HG03025 (cell line): ENCODE measurements at regions not wholly inside any gene's neighbourhood (a gene's known extent, or its start where the extent isn't known, plus 50 kb on each side); places are given as distances from the start of the nearest gene placed in this dataset.
"Not testable (repeated sequence)": the region's sequence is repeated elsewhere in the genome, so short reads cannot be mapped to it uniquely, and the experiment has no call there.

ENCODE experiments used
- ATAC-seq: cut with Tn5 transposase; IDR thresholded peaks from one replicate; pipeline ENCODE4 v1.9.1; 2021; ENCODE audit warnings: mild to moderate bottlenecking, moderate library complexity; ENCODE audit not compliant: unreplicated experiment, low FRiP score

GRCh38 chr1:96096613-96097321 is 624.8 kb upstream of the PTBP2 start:
- no peak for ATAC-seq

GRCh38 chr1:96104506-96104905 is 617.1 kb upstream of the PTBP2 start:
- ATAC-seq, result no peak

GRCh38 chr1:96104906-96105305 is 616.7 kb upstream of the PTBP2 start:
- ATAC-seq, result no peak

GRCh38 chr1:96116731-96117130 is 604.9 kb upstream of the PTBP2 start:
- no peak for ATAC-seq

GRCh38 chr1:96130432-96130831 is 591.2 kb upstream of the PTBP2 start:
- ATAC-seq, result no peak

GRCh38 chr1:96144636-96145035 is 576.9 kb upstream of the PTBP2 start:
- no peak for ATAC-seq

GRCh38 chr1:96145492-96145891 is 576.1 kb upstream of the PTBP2 start:
- ATAC-seq, result no peak

GRCh38 chr1:96152957-96153356 is 568.6 kb upstream of the PTBP2 start:
- ATAC-seq, result not testable (repeated sequence)

GRCh38 chr1:96157101-96157500 is 564.5 kb upstream of the PTBP2 start:
- no peak for ATAC-seq

GRCh38 chr1:96159379-96159778 is 562.2 kb upstream of the PTBP2 start:
- no peak for ATAC-seq

GRCh38 chr1:96164053-96164452 is 557.5 kb upstream of the PTBP2 start:
- no peak for ATAC-seq

GRCh38 chr1:96178053-96178452 is 543.5 kb upstream of the PTBP2 start:
- ATAC-seq, result no peak

GRCh38 chr1:96183485-96183884 is 538.1 kb upstream of the PTBP2 start:
- no peak for ATAC-seq

- ATAC-seq, result no peak
Observed at GRCh38 chr1:96183928-96184327, 537.7 kb upstream of the PTBP2 start.

GRCh38 chr1:96185181-96185580 is 536.4 kb upstream of the PTBP2 start:
- no peak for ATAC-seq

GRCh38 chr1:96187020-96187419 is 534.6 kb upstream of the PTBP2 start:
- ATAC-seq, result no peak

- ATAC-seq, result no peak
Observed at GRCh38 chr1:96191165-96191564, 530.4 kb upstream of the PTBP2 start.

- no peak for ATAC-seq
Observed at GRCh38 chr1:96206451-96206850, 515.1 kb upstream of the PTBP2 start.

GRCh38 chr1:96207936-96208335 is 513.6 kb upstream of the PTBP2 start:
- no peak for ATAC-seq

- no peak for ATAC-seq
Observed at GRCh38 chr1:96208428-96208827, 513.2 kb upstream of the PTBP2 start.

GRCh38 chr1:96210054-96210453 is 511.5 kb upstream of the PTBP2 start:
- ATAC-seq, result no peak

GRCh38 chr1:96211202-96211601 is 510.4 kb upstream of the PTBP2 start:
- ATAC-seq, result no peak

- no peak for ATAC-seq
Observed at GRCh38 chr1:96214982-96215381, 506.6 kb upstream of the PTBP2 start.
